ENCODE measurements at regions not wholly inside any gene's neighbourhood (a gene's known extent, or its start where the extent isn't known, plus 50 kb on each side); places are given as distances from the start of the nearest gene placed in this dataset.

DNA sequence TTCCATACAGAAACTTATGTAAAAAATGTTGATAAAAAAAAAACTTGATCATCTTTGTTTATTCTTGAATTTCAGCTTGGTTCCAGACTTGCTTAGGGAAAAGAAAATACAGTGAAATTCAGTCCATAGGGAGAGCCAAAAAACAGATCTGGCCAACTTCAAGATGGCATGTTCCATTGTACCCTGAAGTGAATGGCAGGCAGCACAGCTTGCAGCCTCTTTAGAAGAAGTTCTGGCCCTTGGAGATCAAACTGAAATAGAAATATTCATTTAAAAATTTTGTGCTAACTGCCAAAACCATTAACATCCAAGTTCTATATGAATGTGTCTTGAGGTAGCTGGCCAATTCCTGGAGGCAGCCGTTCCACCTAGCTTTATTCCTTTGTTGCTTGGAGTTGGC, 448.4 kb downstream of the EPM2A start:
- no peak overlapping the region for H3K27ac ChIP-seq
- H3K27me3 ChIP-seq = no peaks in the 10 kb centered on the region
- no peak overlapping the region for H3K4me3 ChIP-seq
- H3K4me1 ChIP-seq = no peaks in the 10 kb centered on the region
- no peaks in the 10 kb centered on the region for H3K36me3 ChIP-seq
- intact Hi-C loops (cut with DNase I) = no loop called here
- no peaks in the 10 kb centered on the region for H3K9me3 ChIP-seq
- TF ChIP-seq, protein P1, sequence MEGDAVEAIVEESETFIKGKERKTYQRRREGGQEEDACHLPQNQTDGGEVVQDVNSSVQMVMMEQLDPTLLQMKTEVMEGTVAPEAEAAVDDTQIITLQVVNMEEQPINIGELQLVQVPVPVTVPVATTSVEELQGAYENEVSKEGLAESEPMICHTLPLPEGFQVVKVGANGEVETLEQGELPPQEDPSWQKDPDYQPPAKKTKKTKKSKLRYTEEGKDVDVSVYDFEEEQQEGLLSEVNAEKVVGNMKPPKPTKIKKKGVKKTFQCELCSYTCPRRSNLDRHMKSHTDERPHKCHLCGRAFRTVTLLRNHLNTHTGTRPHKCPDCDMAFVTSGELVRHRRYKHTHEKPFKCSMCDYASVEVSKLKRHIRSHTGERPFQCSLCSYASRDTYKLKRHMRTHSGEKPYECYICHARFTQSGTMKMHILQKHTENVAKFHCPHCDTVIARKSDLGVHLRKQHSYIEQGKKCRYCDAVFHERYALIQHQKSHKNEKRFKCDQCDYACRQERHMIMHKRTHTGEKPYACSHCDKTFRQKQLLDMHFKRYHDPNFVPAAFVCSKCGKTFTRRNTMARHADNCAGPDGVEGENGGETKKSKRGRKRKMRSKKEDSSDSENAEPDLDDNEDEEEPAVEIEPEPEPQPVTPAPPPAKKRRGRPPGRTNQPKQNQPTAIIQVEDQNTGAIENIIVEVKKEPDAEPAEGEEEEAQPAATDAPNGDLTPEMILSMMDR (IDR thresholded peaks at IDR 0.05) = no peak
- no peak for DNase-seq (ENCODE audit: low spot score in 2 of 2)

DNA sequence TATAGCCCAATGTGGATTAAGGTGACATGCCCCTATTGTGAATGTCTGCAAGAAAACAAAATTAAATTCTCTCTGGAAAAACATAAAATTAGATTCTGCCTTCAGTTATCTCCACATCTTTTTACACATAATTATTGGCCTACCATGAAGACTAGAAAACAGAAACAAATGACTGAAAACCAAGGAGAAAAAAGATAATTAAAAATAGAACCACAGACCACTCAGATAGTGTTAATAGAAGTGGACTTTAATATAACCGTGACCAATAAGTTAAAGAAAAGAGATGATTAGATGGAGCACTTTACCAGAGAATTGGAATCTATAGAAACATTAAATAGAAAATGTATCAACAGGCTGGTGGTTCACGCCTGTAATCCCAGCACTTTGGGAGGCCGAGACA, 445.7 kb downstream of the EPM2A start:
- H3K36me3 ChIP-seq = no peaks in the 10 kb centered on the region
- H3K27ac ChIP-seq = no peak overlapping the region
- no peaks in the 10 kb centered on the region for H3K27me3 ChIP-seq
- TF ChIP-seq, protein P1 (IDR thresholded peaks at IDR 0.05) = no peak
- intact Hi-C loops (cut with DNase I) = no loop called here
- no peak overlapping the region for H3K4me3 ChIP-seq
- H3K9me3 ChIP-seq = no peaks in the 10 kb centered on the region
- no peak for DNase-seq (ENCODE audit: low spot score in 2 of 2)
- no peaks in the 10 kb centered on the region for H3K4me1 ChIP-seq

DNA sequence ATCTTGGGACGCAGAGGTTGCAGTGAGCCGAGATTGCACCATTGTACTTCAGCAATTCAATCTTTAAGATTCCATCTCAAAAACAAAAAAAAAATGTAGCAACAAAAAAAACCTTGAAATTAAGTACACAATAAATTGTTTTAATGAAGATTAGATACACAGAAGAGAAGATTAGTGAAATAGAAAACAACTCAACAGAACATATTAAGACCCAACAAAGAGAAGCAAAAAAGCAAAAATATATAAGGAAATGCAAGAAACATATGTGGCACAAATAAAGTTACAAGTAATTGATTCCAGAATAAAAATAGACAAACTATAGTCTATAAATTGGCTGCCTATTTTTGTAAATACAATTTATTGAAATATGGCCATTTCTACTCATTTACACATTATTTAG, 445.2 kb downstream of the EPM2A start:
- H3K27me3 ChIP-seq = no peaks in the 10 kb centered on the region
- intact Hi-C loops (cut with DNase I) = no loop called here
- H3K4me1 ChIP-seq = no peaks in the 10 kb centered on the region
- no peak overlapping the region for H3K4me3 ChIP-seq
- no peak overlapping the region for H3K27ac ChIP-seq
- no peaks in the 10 kb centered on the region for H3K9me3 ChIP-seq
- TF ChIP-seq, protein P1 (IDR thresholded peaks at IDR 0.05) = no peak
- H3K36me3 ChIP-seq = no peaks in the 10 kb centered on the region
- DNase-seq (ENCODE audit: low spot score in 2 of 2) = no peak

DNA sequence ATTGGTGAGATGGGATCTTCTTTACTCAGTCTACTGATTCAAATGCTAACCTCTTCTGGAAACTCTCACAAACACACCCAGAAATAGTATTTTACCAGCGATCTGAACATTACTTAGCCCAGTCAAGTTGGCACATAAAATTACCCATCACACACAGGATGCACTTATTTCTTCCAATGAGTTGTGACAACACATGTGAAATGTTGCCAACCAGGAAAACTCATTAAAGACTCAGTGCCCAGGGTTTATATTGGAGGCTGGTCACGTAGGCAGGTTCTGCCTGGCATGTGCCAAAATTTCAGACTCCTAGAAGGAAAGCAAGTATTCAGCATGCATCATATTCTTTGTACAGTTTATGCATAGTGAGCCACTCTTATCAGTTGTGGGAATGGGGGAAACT, 443.3 kb downstream of the EPM2A start:
- no peaks in the 10 kb centered on the region for H3K9me3 ChIP-seq
- H3K4me3 ChIP-seq = no peak overlapping the region
- no peaks in the 10 kb centered on the region for H3K27me3 ChIP-seq
- no peak for DNase-seq (ENCODE audit: low spot score in 2 of 2)
- no peaks in the 10 kb centered on the region for H3K36me3 ChIP-seq
- intact Hi-C loops (cut with DNase I) = no loop called here
- TF ChIP-seq, protein P1 (IDR thresholded peaks at IDR 0.05) = no peak
- no peak overlapping the region for H3K27ac ChIP-seq
- no peaks in the 10 kb centered on the region for H3K4me1 ChIP-seq

DNA sequence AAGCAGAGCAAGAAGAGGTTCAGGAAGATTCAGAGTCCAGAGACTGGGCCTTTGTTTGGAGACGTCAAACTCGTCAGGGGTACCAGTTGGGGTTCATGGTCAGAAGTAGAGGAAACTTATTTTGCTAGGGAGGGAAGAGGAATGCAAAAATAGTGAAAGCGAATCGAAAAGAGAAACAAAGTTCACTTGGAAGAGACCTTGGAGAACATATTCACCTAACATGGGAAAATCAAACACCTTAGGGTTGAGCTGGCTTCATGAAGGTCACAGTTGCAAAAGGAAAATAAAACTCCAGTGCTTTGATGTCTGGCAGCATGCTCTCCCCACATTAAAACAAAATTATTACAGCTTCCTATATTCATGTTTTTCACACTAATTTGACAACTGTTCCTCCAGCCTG, 440.4 kb downstream of the EPM2A start:
- Histone ChIP-seq H3K27me3 (no peaks in the 10 kb centered on the region), H3K36me3 (no peaks in the 10 kb centered on the region), H3K4me1 (no peaks in the 10 kb centered on the region), H3K27ac (no peak overlapping the region), H3K9me3 (no peaks in the 10 kb centered on the region), H3K4me3 (no peak overlapping the region)
- TF ChIP-seq, protein P1 (IDR thresholded peaks at IDR 0.05) = no peak
- intact Hi-C loops (cut with DNase I) = no loop called here
- DNase-seq (ENCODE audit: low spot score in 2 of 2) = no peak

DNA sequence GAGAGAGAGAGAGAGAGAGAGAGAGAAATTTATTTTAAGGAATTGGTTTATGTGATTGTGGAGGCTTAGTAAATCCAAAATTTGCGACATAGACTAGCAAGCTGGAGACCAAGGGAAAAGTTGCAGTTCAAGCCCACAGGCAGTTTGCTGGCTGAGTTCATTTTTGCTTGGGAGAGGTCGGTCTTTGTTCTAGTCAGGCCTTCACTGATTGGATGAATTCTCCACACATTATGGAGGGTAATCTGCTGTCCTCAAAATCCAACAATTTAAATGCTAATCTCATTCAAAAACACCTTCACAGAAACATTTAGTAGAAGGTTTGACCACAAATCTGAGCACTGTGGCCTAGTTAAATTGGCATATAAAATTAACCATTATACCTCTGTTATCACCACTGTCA, 439.6 kb downstream of the EPM2A start:
- Histone ChIP-seq H3K9me3 (no peaks in the 10 kb centered on the region), H3K27me3 (no peaks in the 10 kb centered on the region), H3K4me1 (no peaks in the 10 kb centered on the region), H3K27ac (no peak overlapping the region), H3K36me3 (no peaks in the 10 kb centered on the region), H3K4me3 (no peak overlapping the region)
- TF ChIP-seq, protein P1 (IDR thresholded peaks at IDR 0.05) = no peak
- intact Hi-C loops (cut with DNase I) = no loop called here
- no peak for DNase-seq (ENCODE audit: low spot score in 2 of 2)

Measured in ascending aorta (tissue), 2 donors.